ENCODE measurements at regions not wholly inside any gene's neighbourhood (a gene's known extent, or its start where the extent isn't known, plus 50 kb on each side); places are given as distances from the start of the nearest gene placed in this dataset.
A peak's percentile ranks its signal among the peaks of the same experiment; 100 is the strongest.

- no peak for DNase-seq
- intact Hi-C loops (cut with DNase I): no loop called here
These were observed 109.6 kb downstream of the WDR11 start for GRCh38 chr10:120960725-120961124.

DNA sequence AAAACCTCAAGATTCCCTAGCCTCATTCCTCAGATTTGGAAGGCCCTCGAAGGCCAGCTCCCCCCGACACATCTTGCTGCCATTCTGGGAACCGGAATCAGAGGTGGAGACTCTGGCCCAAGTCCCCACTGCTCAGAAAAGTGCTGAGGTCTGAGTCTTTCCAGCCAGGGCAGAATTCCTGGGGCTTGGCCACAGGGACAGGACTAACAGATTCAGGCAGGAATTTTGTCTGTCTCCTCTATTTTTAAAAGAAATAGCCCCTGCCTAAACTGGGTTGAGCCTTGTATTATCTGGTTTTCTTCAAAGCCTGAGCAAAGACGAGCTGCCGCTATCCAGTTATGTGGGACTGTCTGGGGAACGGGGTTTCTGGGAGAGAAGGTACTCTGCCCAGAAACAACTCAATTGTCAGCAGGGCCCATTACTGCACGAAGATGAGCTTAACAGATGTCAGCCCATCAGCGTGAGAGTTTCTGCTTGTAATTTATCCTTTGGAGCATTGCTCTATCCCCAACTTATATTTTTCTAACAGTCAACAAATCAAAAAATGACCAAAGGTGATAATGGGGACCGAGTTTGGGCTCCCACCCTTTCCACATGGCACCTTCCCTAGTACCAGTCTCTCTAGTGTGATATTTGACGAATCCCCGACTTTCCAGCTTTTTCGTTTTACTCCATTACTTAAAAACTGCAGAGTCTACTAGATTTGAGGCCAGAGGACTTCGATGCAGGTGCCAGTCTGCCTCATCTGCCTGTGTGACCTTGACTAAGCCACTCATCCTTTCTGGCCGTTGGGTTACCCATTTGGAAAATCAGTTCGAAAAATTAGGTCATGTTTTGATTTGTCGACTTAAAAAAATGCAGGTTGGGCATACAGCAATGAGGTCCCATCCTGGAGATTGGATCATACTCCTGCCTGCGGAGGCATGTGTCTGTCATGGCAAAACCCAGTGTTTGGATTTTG, 110.9 kb downstream of the WDR11 start:
- intact Hi-C loops (cut with DNase I): no loop called here
- DNase-seq: peak in 1 of 42 donors; percentile 17

GRCh38 chr10:120962756-120963593, 111.8 kb downstream of the WDR11 start:
- intact Hi-C loops (cut with DNase I): no loop called here
- DNase-seq: peak in 8 of 42 donors; percentile 20 to 53 (median 34)

GRCh38 chr10:120963594-120964220, 112.5 kb downstream of the WDR11 start:
- no peak for DNase-seq
- intact Hi-C loops (cut with DNase I): no loop called here

GRCh38 chr10:120966657-120967045, 115.5 kb downstream of the WDR11 start:
- intact Hi-C loops (cut with DNase I): no loop called here
- DNase-seq: no peak

GRCh38 chr10:120969219-120969645, 118.1 kb downstream of the WDR11 start:
- intact Hi-C loops (cut with DNase I): no loop called here
- no peak for DNase-seq

GRCh38 chr10:120970595-120971529, 119.7 kb downstream of the WDR11 start:
- intact Hi-C loops (cut with DNase I): no loop called here
- DNase-seq: no peak

DNA sequence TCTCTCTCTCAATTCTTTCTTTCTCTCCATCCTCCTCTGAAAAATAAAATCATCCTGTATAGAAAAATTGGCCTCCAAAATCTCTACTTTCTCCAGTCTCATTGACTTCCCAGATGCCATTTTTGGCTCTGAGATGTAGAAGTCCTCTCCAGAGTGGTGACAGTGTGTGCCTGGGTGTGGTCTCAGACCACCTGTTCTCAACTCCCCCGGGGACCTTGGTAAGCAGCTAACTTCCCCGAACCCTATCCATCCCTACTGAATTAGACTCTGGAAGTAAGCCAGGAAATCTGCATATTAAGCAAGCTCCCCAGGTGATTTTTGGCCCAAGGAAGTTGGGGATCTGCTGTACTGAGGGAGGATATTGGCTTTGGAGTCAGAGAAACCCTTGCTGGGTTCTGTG, 120.5 kb downstream of the WDR11 start:
- intact Hi-C loops (cut with DNase I): no loop called here
- DNase-seq: no peak

GRCh38 chr10:120972259-120972658, 121.1 kb downstream of the WDR11 start:
- no peak for DNase-seq
- intact Hi-C loops (cut with DNase I): no loop called here

GRCh38 chr10:120975072-120975867, 124.1 kb downstream of the WDR11 start:
- DNase-seq: no peak
- intact Hi-C loops (cut with DNase I): no loop called here

GRCh38 chr10:120975868-120976225, 124.7 kb downstream of the WDR11 start:
- intact Hi-C loops (cut with DNase I): no loop called here
- DNase-seq: no peak

GRCh38 chr10:120977897-120978296, 126.7 kb downstream of the WDR11 start:
- intact Hi-C loops (cut with DNase I): no loop called here
- no peak for DNase-seq

GRCh38 chr10:120978589-120979252, 127.6 kb downstream of the WDR11 start:
- DNase-seq: no peak
- intact Hi-C loops (cut with DNase I): no loop called here

GRCh38 chr10:120979435-120980278, 128.5 kb downstream of the WDR11 start:
- peak in 40 of 42 donors; percentile 11 to 72 (median 38) for DNase-seq
- intact Hi-C loops (cut with DNase I): no loop called here

GRCh38 chr10:120980279-120981255, 129.4 kb downstream of the WDR11 start:
- intact Hi-C loops (cut with DNase I): no loop called here
- DNase-seq: no peak

Measured in head of caudate nucleus (tissue), 42 donors.